Gastrocnemius medialis (tissue), 4 donors: ENCODE measurements at regions not wholly inside any gene's neighbourhood (a gene's known extent, or its start where the extent isn't known, plus 50 kb on each side); places are given as distances from the start of the nearest gene placed in this dataset.

Experiments used
- POLR2A ChIP-seq, 2 donors: fragments of 450-650 bp; IDR thresholded peaks; one replicate each; pipeline ENCODE4 v1.6.1; 2017; ENCODE audit warnings: antibody characterized with exemption in 2 of 2, mild to moderate bottlenecking in 2 of 2, moderate library complexity in 2 of 2
- TF ChIP-seq, protein P1 (sequence below), 5 experiments: fragments of 450-650 bp in 3 of 5; fragments of 200-600 bp in 2 of 5; sonication (generic) in 2 of 5; IDR thresholded peaks in 4 of 5; conservative IDR thresholded peaks in 1 of 5; 1 replicate in 4 of 5; 2 replicates in 1 of 5; pipeline ENCODE4 v1.5.1; 2016 to 2019; ENCODE audit warnings: antibody characterized with exemption in 5 of 5, mild to moderate bottlenecking in 3 of 5, moderate library complexity in 3 of 5

DNA sequence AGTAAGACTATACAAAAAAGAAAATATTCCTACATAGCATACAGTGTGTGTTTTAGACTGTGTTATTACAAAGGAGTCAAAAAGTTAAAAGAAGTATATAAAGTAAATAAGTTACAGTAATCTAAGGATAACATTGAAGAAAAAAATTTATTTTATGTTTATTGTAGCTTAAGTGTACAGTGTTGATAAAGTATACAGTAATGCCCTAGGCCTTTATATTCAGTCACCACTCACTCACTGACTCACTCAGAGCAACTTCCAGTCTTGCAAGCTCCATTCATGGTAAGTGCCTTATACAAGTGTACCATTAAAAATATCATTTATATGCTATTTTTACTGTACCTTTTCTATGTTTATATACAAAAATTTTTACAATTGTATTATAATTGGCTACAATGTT lies 220.1 kb downstream of the BCHE start:
- TF ChIP-seq, protein P1, sequence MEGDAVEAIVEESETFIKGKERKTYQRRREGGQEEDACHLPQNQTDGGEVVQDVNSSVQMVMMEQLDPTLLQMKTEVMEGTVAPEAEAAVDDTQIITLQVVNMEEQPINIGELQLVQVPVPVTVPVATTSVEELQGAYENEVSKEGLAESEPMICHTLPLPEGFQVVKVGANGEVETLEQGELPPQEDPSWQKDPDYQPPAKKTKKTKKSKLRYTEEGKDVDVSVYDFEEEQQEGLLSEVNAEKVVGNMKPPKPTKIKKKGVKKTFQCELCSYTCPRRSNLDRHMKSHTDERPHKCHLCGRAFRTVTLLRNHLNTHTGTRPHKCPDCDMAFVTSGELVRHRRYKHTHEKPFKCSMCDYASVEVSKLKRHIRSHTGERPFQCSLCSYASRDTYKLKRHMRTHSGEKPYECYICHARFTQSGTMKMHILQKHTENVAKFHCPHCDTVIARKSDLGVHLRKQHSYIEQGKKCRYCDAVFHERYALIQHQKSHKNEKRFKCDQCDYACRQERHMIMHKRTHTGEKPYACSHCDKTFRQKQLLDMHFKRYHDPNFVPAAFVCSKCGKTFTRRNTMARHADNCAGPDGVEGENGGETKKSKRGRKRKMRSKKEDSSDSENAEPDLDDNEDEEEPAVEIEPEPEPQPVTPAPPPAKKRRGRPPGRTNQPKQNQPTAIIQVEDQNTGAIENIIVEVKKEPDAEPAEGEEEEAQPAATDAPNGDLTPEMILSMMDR (IDR thresholded peaks at IDR 0.05 in 4 of 5, conservative IDR thresholded peaks at IDR 0.05 in 1 of 5), result no peak
- no peak for TF ChIP-seq POLR2A (IDR thresholded peaks at IDR 0.05)
